Activated T-helper 9 cell treated with anti-CD3 and anti-CD28 coated beads, Interleukin-2, amount 50 U/mL, for 16 hours (primary cell): ENCODE measurements at regions not wholly inside any gene's neighbourhood (a gene's known extent, or its start where the extent isn't known, plus 50 kb on each side); places are given as distances from the start of the nearest gene placed in this dataset.
"Not testable (repeated sequence)": the region's sequence is repeated elsewhere in the genome, so short reads cannot be mapped to it uniquely, and the experiment has no call there.

Source experiments
- DNase-seq: peaks from one replicate; pipeline ENCODE4 v3.0.0-alpha.2; 2020; ENCODE audit warnings: low read depth

- DNase-seq, result no peak
These were observed 653.4 kb upstream of the MARCKS start for GRCh38 chr6:113203715-113204110.

DNA sequence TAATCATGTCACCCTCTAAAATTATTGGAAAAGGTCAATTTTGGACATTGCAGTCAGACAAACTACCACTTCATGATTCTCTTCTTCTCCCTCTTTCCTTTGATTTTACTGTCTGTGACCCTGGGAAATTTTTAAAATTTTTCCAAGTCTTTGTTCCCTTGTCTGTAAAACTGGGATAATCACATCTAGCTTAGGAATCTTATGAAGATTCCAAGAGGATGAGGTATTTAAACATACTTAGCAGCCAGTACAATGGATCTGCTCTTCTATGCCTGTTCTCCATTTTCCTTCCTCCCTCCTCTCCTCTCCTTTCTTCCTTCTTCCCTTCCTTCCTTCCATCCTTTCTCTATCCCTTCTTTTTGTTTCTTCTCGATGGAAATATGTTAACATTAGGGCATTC lies 651.6 kb upstream of the MARCKS start:
- no peak for DNase-seq

DNA sequence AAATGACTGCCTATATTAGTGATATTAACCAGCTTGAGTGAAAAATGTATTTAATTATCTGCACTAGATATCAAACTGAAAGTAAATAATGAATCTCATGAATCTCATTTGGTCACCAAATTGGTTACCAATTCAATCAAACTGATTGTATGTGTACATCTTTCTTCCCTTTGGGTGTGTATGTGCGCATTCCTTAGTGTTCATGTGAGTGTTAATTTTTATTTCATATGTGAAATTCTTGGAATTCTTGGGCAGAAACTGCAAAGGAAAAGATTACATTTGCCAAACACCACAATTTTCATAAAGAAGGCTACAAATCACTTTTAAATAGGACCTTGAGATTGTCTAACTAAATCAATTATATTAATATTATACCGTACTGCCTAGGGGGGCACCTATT lies 648.4 kb upstream of the MARCKS start:
- DNase-seq, result no peak

DNA sequence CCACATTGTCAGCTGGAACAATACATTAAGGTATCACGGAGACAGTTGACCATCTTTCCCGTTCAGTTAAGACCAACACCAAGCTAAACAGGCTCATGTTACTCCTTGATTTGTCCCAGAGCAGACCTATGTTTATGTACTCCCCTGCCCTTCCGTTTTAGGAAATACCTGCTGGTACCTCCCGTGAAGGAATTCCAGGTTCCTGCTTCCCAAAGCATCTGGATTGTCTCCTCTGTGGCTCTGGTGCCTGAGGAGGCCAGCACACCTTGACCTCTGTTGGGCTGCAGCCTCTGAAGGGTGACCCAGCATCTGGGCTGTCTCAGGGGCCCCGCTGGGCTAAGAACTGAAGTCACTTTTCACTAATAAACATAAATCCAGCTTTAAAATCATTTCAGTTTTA lies 647.8 kb upstream of the MARCKS start:
- no peak for DNase-seq

DNA sequence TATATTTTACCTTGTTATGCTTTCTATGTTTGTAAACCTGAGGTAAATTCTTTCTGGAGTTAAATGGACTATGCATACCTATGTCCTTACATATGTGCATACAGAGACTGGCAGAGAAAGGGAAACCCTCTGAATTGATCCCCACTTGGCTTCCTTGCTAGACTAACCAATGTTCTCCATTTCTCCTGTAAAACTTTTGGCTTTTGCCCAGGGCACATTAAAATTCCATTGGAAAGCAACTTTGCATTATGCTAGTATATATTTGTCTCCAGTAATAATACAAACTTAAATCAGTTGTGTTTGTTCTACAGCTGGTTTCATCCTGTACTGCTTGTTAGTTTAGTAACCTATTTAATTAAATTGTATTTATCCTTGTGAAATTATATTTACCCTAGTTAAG lies 646.0 kb upstream of the MARCKS start:
- no peak for DNase-seq

- DNase-seq, result no peak
These were observed 637.4 kb upstream of the MARCKS start for GRCh38 chr6:113219783-113220182.

- no peak for DNase-seq
These were observed 636.3 kb upstream of the MARCKS start for GRCh38 chr6:113220832-113221231.

DNA sequence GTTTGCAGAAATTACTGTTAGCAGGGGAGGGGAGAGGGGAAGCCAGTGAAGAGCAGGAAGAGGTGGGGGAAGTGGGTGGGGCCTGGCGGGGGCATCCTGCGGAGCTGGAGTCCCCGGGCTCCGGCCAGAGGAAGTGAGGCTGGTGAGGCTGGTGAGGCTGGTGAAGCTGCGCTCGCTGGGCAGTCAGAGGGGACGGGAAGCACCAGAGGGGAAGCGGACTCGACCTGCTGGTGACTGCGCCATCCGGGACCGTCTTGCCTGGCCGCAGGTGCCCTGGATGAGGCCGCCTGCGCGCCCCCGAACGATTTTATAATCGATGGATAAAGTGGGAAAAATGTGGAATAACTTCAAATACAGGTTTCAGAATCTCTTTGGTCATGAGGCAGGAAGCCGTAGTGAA lies 635.3 kb upstream of the MARCKS start:
- DNase-seq, result no peak

DNA sequence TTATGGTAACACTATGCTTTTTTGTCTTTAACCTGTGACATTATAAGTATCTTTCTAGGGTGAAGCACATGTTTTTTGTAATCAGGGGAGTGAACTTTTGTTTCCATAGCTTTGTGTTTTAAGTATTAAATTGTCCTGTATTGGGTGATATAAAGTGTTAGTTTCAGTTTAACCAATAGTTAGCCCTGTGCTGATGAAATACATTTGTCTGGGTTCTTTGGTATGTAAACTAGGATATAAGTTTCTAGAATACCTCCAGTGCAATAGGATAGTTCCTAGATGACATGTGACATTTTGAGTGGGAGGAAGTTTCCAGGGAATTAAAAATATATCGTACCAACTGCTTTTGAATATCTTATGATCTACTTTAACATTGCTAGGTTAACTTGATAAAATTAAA lies 611.0 kb upstream of the MARCKS start:
- DNase-seq, result no peak

DNA sequence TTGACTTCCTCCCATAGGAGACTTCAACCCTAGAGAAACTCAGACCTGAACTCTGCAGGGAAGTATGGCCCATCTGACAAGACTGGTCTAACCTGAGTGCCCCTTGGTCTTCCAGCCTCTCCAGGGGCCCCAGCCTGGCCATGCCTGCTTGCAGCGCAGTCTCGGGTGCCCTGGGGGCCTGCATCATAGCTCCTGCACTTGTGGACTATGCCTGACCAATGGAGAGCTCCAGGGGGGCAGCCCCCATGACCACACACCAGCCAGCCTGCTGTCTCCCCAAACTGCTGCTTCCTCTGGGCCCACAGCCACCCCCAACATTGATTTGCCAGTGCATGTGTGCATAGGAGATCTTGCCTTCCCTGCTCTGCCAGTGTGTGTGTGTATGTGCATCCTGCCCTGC lies 608.6 kb upstream of the MARCKS start:
- DNase-seq, result no peak

DNA sequence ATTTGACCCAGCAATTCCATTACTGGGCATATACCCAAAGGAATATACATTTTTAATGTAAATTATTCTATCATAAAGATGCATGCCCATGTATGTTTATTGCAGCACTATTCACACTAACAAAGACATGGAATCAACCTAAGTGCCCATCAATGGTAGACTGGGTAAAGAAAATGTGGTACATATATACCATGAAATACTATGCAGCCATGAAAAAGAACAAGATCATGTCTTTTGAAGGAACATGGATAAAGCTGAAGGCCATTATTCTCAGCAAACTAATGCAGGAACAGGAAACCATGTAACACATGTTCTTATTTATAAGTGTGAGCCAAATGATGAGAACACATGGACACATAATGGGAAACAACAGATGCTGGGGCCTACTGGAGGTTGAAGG lies 603.0 kb upstream of the MARCKS start:
- DNase-seq, result not testable (repeated sequence)

DNA sequence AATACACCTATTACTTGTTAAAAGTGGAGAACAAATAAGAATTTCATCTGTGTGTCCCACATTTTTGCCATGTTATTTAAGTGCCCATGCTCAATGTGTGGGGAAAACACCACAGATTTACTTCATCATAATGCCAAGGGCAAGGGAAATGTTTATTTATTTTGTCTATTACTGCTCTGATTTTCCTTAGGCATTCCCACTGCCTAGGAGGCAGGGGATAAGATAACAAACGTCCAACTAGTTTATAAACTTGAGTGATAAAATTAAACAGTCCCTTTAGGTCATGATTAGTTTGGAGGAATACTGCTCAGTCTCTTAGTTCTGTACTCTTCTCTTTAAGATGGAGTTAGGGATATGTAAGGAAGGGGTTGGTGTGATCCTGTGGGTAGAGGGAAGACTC lies 598.4 kb upstream of the MARCKS start:
- DNase-seq, result no peak

GRCh38 chr6:113271437-113271836 lies 585.7 kb upstream of the MARCKS start:
- no peak for DNase-seq

DNA sequence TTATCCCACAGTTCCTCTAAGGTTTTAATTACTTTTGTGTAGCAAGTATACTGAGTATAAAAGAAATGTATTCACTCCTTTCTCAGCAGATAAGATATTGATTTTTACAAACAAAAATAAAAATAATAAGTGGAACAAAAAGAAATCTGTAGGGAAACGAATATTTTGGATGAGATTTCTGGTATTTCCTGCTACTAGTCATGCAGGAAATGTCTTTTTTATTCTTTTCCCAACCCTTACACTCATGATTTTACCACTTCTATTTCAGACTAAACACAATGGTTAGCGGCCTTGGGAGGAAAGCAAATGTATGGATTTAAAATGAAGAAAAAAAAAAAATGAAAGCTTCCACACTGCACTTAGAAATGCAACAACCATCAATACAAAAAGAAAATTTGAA lies 580.5 kb upstream of the MARCKS start:
- no peak for DNase-seq

GRCh38 chr6:113277111-113277510 lies 580.0 kb upstream of the MARCKS start:
- no peak for DNase-seq

DNA sequence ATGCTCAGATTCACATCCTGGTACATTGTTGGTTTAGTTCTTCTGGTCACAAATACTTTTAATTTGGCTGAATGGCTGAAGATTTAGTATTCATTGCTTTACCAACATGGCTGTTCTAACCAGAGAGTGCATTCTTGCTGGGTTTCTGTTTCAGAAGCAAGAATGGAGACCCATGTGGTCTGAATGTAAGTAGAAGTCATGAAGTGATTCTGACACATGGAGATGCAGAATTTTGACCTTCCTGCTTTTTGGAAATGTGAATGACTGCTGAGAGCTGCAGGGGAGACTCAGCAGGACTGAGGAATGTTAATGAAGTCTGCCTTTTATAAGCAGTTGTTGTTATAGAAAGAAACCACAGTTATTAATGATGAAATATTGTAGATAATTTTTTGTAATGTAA lies 576.1 kb upstream of the MARCKS start:
- no peak for DNase-seq

DNA sequence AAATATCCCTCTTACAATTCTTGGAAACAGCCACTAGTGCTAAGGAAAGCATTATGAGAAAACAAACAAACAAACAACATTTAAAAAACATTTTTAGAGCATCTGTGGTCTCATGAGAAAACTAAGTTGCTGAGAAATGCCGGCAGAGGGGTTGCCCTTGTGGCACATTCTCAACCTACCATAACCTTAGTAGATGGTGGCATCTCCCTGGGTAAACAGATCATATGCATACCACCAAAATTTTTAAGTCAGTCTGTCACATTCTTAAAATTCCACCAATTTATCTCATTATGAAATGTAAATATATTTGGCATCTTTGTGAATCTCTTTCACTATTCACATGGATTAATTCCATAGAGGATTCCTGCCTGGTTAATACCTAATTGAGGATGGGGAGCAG lies 575.7 kb upstream of the MARCKS start:
- DNase-seq, result no peak

DNA sequence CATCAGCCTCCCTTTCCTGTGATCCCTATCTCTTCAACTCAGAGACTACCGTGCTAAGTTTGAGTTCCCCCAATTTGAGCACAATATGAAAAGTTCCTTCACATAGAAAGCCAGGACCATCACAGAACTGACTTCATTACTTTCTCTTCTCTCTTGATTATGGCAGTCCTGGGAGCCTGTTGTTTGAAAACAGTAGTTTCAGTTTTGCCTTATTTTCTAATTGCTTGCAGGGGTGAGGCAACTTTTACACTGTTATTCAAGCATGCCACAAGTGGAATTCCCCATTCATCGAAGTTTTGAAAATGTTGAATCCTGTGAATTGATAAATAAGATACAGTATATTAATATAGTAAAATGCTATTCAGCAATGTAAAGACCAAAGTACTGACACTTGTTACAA lies 569.7 kb upstream of the MARCKS start:
- DNase-seq, result no peak

DNA sequence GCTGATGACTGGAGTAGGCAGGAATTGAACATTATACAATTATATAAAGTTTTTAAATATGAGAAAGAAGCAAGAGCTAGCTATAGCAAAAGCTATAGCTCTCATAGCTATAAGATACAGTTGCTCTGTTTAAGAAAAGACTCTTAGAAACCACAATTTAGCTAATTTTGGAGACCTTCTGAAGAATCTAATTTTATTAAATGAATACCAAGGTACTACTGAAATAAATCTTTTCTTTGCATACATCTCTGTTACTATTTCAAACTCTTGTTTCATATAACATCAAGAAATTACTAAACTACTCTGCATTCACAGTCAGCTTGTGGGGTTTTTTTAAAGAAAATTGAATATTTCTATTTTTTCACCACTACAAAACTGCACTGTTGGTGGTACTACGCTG lies 568.7 kb upstream of the MARCKS start:
- no peak for DNase-seq

GRCh38 chr6:113289166-113289565 lies 568.0 kb upstream of the MARCKS start:
- DNase-seq, result no peak

DNA sequence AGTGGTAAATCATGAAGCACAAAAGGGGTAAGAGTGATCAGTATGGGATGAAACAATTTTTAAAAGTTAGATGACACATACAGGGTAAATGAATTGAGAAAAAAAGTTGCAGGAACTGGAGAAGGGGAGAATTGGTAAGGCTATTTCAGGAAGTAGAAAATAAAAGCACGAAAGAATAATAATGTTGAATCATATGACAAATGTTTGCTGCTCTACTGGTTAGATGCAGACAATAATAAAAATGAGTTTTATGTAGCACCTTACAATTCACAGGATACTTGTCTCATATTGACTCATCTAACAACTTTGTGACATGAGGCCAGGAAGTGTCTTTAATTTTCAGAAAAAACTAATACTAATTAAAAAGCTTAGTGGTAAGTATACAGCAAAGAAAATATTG lies 566.5 kb upstream of the MARCKS start:
- DNase-seq, result no peak

DNA sequence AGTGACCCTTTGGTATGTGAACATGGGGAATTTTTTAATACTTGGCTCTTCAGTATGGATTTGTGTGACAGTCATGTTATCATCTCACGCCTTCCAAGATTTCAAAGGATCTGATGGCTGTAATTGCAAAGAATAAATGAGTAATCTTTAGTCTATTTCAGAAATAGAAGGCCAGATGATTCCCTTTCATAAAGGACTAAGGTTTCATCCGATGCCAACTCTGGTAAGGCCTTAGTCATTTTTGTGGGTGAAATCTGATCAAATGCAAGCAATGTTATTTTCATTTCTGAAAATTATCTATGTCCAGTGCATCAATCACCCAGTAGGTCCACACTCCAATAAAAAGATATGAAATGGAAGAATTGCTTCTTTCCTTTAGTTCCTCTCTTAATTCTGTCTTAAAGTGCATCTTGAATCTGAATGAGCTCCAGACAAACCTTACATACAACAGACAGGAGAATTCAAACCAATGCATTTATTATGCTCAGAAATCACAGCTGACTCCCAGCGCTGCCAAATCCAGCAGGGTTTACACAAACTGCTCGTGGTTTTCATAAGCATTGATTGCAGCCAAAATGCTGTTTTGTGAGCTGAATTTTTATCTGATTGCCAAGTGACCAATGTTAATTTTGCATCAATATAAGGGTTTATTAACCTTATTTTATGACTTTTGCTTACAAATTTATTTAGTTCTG lies 565.2 kb upstream of the MARCKS start:
- DNase-seq, result no peak

DNA sequence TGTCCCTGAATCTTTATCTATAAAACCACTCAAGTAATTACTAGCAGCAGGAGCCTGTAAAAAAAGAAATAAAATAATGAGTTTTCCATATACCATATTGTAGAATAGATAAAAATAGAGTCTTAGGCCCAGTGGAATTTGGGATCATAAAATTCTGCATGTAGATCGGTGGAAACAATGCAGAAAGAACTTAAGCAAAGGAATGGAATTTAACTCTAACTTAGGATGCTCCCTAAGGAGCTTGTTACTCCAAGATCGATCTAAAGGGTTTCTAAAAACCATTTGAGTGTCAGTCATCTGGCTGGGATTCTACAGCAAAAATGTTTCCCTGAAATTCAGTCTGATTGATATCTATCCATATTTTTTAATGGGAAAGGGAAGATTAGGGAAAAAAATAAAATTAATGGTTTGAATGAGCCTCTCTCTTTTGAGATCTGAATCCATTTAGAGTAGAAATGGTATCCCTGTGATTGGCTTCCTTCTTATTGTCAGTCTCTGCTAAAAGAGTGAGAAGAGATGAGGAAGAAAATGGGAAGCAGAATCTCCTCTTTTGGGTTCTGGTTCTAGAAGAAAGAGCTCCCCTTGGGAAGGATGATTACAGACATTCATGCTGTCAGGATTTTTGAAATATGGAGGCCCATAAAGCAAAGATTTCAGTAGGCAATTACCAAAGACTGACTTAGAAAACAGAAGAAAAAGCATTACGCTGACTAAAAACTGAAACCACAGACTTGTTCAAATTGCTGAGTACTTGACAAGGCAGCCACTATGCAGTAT lies 564.3 kb upstream of the MARCKS start:
- no peak for DNase-seq

GRCh38 chr6:113293423-113293740 lies 563.8 kb upstream of the MARCKS start:
- DNase-seq, result no peak
